Prostate gland (tissue), 2 donors: ENCODE measurements at regions not wholly inside any gene's neighbourhood (a gene's known extent, or its start where the extent isn't known, plus 50 kb on each side); places are given as distances from the start of the nearest gene placed in this dataset.
"Not testable (repeated sequence)": the region's sequence is repeated elsewhere in the genome, so short reads cannot be mapped to it uniquely, and the experiment has no call there.

Experiments
- DNase-seq: peaks from one replicate; pipeline ENCODE4 v3.0.0-alpha.2; 2019; ENCODE audit warnings: low spot score
- H3K27ac ChIP-seq, 2 donors: fragments of 200-600 bp; sonication (generic); 2 replicates each; pipeline ENCODE4 v1.5.1; 2017 to 2019
- H3K27me3 ChIP-seq: fragments of 200-600 bp; sonication (generic); replicated peaks from 2 replicates; pipeline ENCODE4 v1.5.1; 2019; ENCODE audit not compliant: insufficient read depth
- H3K36me3 ChIP-seq, 2 donors: fragments of 200-600 bp; sonication (generic); 1 replicate in 1 of 2; 2 replicates in 1 of 2; pipeline versions ENCODE4 v1.5.1 to v1.8.1; 2017 to 2019
- H3K4me1 ChIP-seq: fragments of 200-600 bp; sonication (generic); replicated peaks from 2 replicates; pipeline ENCODE4 v1.5.1; 2019
- H3K4me3 ChIP-seq, 2 donors: fragments of 200-600 bp; sonication (generic); 2 replicates each; pipeline ENCODE4 v1.5.1; 2017 to 2019
- H3K9me3 ChIP-seq: fragments of 200-600 bp; sonication (generic); 2 replicates; pipeline ENCODE4 v1.5.1; 2017
- POLR2A ChIP-seq: fragments of 450-650 bp; IDR thresholded peaks from one replicate; pipeline ENCODE4 v1.6.1; 2016; ENCODE audit warnings: antibody characterized with exemption, mild to moderate bottlenecking
- POLR2AphosphoS5 ChIP-seq: sonication (generic); formaldehyde crosslinking; IDR thresholded peaks from one replicate; pipeline ENCODE4 v1.6.1; 2017; ENCODE audit warnings: antibody characterized with exemption
- WGBS: methylation state at CpG from one replicate; pipeline ENCODE4 v1.1.5; 2018; 5-methylcytosine and 5-hydroxymethylcytosine counted together
- intact Hi-C: fragments of 100-400 bp; cut with DNase I; formaldehyde crosslinking; loops from one replicate; pipeline ENCODE4 v1.14.2; 2022
- TF ChIP-seq, protein P1 (sequence below), 4 experiments: fragments of 200-600 bp in 2 of 4; fragments of 450-650 bp in 2 of 4; sonication (generic) in 2 of 4; IDR thresholded peaks; 1 replicate in 3 of 4; 2 replicates in 1 of 4; pipeline ENCODE4 v1.5.1; 2016 to 2019; ENCODE audit warnings: antibody characterized with exemption in 4 of 4, mild to moderate bottlenecking in 2 of 4, moderate library complexity in 2 of 4

DNA sequence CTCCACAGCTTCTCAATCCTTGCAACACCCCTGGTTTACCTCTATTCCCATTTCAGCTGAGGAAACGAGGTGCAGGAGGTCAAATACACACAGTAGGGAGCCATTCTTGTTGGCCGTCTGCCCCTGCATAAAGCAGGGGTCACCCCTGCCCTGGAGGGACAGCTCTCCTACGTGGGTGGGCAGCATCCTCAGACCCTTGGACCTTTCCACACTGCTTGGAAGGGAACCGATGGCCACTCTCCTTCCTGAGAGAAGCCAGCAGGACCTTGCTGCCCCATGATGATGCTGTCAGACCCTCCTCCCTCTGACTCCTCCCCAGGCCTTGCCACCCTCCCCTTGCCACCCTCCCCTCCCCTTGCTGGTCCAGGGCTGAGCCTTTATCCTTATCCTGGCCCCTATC is 121.1 kb upstream of the SYT13 start:
- no peaks in the 10 kb centered on the region for H3K36me3 ChIP-seq
- no peak for DNase-seq
- intact Hi-C loops: no loop called here

DNA sequence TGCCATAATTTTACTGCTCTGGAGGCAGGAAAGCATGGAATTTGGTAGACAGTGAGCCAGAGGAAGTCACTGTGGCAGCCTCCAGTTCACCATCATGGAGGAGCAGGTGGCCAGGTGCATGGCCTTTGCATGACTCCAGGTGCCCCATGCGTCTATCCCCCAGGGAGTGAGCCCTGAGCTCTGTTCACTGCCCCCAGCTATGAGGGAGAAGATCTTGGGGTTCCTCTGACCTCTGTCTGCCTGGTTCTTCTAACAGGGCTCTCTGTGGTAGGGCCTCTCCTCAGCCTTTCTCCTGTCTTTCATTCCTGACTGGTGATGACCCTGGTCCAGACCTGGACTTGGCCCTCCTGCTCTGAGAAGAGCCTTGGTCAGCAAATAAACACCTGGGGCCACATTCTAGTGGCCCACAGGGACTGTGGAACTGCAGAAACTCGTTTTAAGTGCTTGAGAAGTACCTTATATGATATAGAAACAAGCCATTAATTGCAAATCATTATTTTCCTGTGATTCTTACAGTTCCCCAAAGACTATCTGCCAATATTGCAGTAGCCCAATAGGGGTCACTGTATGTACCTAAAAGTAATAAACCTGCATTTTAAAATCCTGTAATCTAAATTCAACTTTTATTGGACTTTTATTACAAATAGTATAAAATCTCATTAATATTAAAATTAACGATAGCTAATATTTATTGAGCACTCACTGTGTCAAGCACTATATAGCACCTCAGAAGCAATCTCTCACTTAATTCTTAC is 120.0 kb upstream of the SYT13 start:
- Histone ChIP-seq H3K4me3 (no peak overlapping the region), H3K9me3 (no peaks in the 10 kb centered on the region), H3K36me3 (no peaks in the 10 kb centered on the region), H3K4me1 (no peaks in the 10 kb centered on the region), H3K27me3 (no peaks in the 10 kb centered on the region), H3K27ac (no peak overlapping the region)
- no peak for DNase-seq
- 52% methylated on average over 3 of the region's 3 CpGs for WGBS
- TF ChIP-seq POLR2AphosphoS5: no peak
- TF ChIP-seq POLR2A: no peak
- TF ChIP-seq, protein P1, sequence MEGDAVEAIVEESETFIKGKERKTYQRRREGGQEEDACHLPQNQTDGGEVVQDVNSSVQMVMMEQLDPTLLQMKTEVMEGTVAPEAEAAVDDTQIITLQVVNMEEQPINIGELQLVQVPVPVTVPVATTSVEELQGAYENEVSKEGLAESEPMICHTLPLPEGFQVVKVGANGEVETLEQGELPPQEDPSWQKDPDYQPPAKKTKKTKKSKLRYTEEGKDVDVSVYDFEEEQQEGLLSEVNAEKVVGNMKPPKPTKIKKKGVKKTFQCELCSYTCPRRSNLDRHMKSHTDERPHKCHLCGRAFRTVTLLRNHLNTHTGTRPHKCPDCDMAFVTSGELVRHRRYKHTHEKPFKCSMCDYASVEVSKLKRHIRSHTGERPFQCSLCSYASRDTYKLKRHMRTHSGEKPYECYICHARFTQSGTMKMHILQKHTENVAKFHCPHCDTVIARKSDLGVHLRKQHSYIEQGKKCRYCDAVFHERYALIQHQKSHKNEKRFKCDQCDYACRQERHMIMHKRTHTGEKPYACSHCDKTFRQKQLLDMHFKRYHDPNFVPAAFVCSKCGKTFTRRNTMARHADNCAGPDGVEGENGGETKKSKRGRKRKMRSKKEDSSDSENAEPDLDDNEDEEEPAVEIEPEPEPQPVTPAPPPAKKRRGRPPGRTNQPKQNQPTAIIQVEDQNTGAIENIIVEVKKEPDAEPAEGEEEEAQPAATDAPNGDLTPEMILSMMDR (IDR thresholded peaks at IDR 0.05): peak in 2 of 4 experiments; percentile 11 to 28
- intact Hi-C loops: no loop called here

More for the DNA sequence above, 121.1 kb upstream of the SYT13 start:
- TF ChIP-seq, protein P1 (IDR thresholded peaks at IDR 0.05): no peak
- no peak for TF ChIP-seq POLR2AphosphoS5
- TF ChIP-seq POLR2A: no peak
- Histone ChIP-seq H3K4me1 (no peaks in the 10 kb centered on the region), H3K9me3 (no peaks in the 10 kb centered on the region), H3K27me3 (no peaks in the 10 kb centered on the region), H3K27ac (no peak overlapping the region), H3K4me3 (no peak overlapping the region)
- WGBS: 61% methylated on average over 4 of the region's 4 CpGs

DNA sequence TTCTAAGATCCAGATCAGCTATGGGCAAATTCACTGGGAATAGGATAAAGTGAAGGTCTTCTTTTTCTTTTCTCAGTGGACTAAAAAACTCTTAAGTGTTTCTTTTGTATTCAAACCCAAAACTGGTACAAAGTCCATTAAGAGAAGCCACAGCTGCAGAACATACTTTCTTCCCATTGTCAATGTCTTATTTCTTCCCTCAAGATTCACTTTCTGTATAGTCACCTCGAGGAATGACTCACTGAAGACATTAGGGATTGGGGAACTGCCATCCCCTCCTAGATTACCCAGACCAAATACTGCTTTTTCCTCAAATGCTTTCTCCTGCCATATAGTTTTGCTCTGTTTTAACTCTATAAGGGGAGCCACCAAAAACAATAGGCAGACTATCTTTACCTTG is 117.4 kb upstream of the SYT13 start:
- H3K4me3 ChIP-seq, H3K27ac ChIP-seq, H3K4me1 ChIP-seq, intact Hi-C loops, DNase-seq, H3K9me3 ChIP-seq, H3K36me3 ChIP-seq, H3K27me3 ChIP-seq: not testable (repeated sequence)
- 6% methylated on average over 1 of the region's 1 CpG for WGBS

DNA sequence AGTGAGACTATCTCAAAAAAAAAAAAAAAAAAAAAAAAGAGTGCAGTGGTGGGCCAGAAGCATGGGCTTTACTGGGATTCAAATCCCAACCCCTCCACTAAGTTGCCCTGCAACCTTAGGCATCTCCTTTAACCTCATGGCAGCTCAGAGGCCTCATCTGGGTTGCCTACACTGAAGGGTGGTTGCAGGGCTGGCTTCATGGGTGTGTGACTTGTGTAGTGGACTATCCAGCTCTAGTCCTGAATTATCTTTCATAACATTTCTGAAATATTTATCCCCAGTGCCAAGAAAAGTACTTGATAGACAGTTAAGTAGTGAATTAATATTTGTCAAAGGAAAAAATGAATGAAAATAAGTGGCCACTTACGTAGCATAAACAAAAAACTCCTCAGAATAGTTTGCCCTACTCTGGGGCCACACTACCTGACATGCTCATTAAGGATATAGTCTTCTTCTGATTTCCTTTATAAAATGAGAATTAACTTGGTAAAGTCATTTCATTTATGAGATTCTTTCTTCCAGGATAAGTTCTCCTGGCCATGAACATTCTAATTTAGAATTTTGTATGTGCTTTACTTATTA is 116.0 kb upstream of the SYT13 start:
- no peak overlapping the region for H3K4me3 ChIP-seq
- no peak overlapping the region for H3K27ac ChIP-seq
- intact Hi-C loops: no loop called here
- no peaks in the 10 kb centered on the region for H3K27me3 ChIP-seq
- H3K4me1 ChIP-seq: no peaks in the 10 kb centered on the region
- no peaks in the 10 kb centered on the region for H3K36me3 ChIP-seq
- no peak for DNase-seq
- no peaks in the 10 kb centered on the region for H3K9me3 ChIP-seq
- TF ChIP-seq POLR2A: no peak
- no peak for TF ChIP-seq POLR2AphosphoS5
- TF ChIP-seq, protein P1 (IDR thresholded peaks at IDR 0.05): no peak
- 94% methylated on average over 1 of the region's 1 CpG for WGBS

DNA sequence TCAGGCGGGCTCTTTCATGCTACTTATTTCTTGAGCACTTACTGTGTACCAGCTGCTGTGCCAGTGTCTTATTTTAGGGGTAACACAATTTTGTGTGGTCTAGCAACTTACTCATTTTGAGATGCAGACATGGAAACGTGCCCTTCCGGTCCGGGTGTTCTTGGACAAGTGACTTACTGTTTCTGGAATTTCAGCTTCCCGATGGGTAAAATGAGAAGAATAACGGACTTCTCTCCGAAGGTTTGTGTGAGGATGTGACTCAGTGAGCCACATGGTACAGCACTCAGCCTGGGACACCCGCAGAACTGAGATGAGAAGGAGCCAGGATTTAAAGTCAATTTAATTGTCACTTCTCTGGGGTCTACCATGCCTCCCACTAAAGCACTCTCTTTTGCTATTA is 114.5 kb upstream of the SYT13 start:
- no peaks in the 10 kb centered on the region for H3K36me3 ChIP-seq
- intact Hi-C loops: no loop called here
- H3K9me3 ChIP-seq: no peaks in the 10 kb centered on the region
- no peaks in the 10 kb centered on the region for H3K4me1 ChIP-seq
- no peak overlapping the region for H3K27ac ChIP-seq
- 65% methylated on average over 8 of the region's 8 CpGs for WGBS
- no peak overlapping the region for H3K4me3 ChIP-seq
- DNase-seq: no peak
- H3K27me3 ChIP-seq: no peaks in the 10 kb centered on the region
- TF ChIP-seq POLR2A (no peak), POLR2AphosphoS5 (no peak)
- TF ChIP-seq, protein P1 (IDR thresholded peaks at IDR 0.05): no peak
